Osteoblast (primary cell): ENCODE measurements at regions not wholly inside any gene's neighbourhood (a gene's known extent, or its start where the extent isn't known, plus 50 kb on each side); places are given as distances from the start of the nearest gene placed in this dataset.

ENCODE experiments used
- DNase-seq: peaks from one replicate; pipeline ENCODE4 v3.0.0; 2011; ENCODE audit warnings: low spot score, mixed read lengths; ENCODE audit not compliant: insufficient read length; ENCODE audit errors: missing footprints
- H2AFZ ChIP-seq: 2 replicates; pipeline ENCODE4 v1.6.0; 2011; ENCODE audit warnings: mild to moderate bottlenecking, low read length
- H3K27ac ChIP-seq: 2 replicates; pipeline ENCODE4 v1.5.1; 2011; ENCODE audit warnings: mild to moderate bottlenecking, low read depth, low read length, moderate library complexity
- H3K27me3 ChIP-seq: 2 replicates; pipeline ENCODE4 v1.6.0; 2012; ENCODE audit warnings: mild to moderate bottlenecking, control low read depth, inconsistent platforms, low read length, moderate library complexity; ENCODE audit not compliant: insufficient read depth
- H3K36me3 ChIP-seq: 2 replicates; pipeline ENCODE4 v1.5.1; 2011; ENCODE audit warnings: mild to moderate bottlenecking, low read length, control low read depth, moderate library complexity; ENCODE audit not compliant: insufficient read depth
- H3K4me1 ChIP-seq: 2 replicates; pipeline ENCODE4 v1.5.1; 2011; ENCODE audit warnings: mild to moderate bottlenecking, low read length, control low read depth, moderate library complexity; ENCODE audit not compliant: insufficient read depth
- H3K4me2 ChIP-seq: 2 replicates; pipeline ENCODE4 v1.6.0; 2011; ENCODE audit warnings: mild to moderate bottlenecking, low read length; ENCODE audit not compliant: insufficient read depth
- H3K4me3 ChIP-seq: fragments of 200-600 bp; sonication (generic); 3 replicates; pipeline ENCODE4 v1.5.1; 2012; ENCODE audit warnings: mild to moderate bottlenecking, low read length, inconsistent platforms; ENCODE audit not compliant: insufficient read depth
- H3K79me2 ChIP-seq: 2 replicates; pipeline ENCODE4 v1.6.0; 2012; ENCODE audit warnings: mild to moderate bottlenecking, low read length, control low read depth, inconsistent platforms; ENCODE audit not compliant: insufficient read depth
- H3K9me3 ChIP-seq: 2 replicates; pipeline ENCODE4 v1.5.1; 2011; ENCODE audit warnings: low read depth, low read length, control low read depth
- H4K20me1 ChIP-seq: 2 replicates; pipeline ENCODE4 v1.6.0; 2012; ENCODE audit warnings: mild to moderate bottlenecking, low read length, control low read depth; ENCODE audit not compliant: insufficient read depth
- CTCF ChIP-seq: IDR thresholded peaks from 2 replicates; pipeline ENCODE4 v1.5.1; 2011; ENCODE audit warnings: mild to moderate bottlenecking, low read depth, low read length, moderate library complexity; ENCODE audit errors: extremely low read depth

GRCh38 chr18:77899972-77900754 is 650.5 kb downstream of the GALR1 start:
- Histone ChIP-seq H3K36me3 (no peaks in the 10 kb centered on the region), H3K4me2 (peak overlapping the region; percentile 36), H3K4me3 (no peak overlapping the region), H3K4me1 (no peaks in the 10 kb centered on the region), H3K79me2 (no peaks in the 10 kb centered on the region), H3K27me3 (no peaks in the 10 kb centered on the region), H3K27ac (no peak overlapping the region), H4K20me1 (no peaks in the 10 kb centered on the region), H2AFZ (peak overlapping the region; percentile 84), H3K9me3 (no peaks in the 10 kb centered on the region)
- DNase-seq = peak; percentile 93
- TF ChIP-seq CTCF = peak; percentile 50

DNA sequence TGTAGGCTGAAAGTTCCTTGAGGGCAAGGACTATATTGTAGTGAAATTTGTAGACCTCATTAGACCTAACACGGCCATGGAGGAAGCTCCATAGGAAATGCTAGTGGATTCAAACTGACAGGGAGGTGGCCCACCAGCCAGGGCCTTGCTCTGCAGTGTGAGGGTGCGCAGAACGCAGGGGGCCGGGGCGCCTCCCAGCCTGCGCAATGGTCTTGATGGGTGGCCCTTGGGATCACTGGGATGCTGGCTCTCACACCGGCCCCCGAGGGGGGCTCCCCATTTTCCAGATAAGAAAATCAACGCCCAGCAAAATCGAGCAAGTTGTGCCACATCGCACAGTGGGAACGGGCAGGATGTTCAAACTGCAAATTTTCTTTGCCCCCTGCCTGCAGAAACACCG is 655.4 kb downstream of the GALR1 start:
- H3K4me3 ChIP-seq = no peak overlapping the region
- H3K36me3 ChIP-seq = no peaks in the 10 kb centered on the region
- no peak for TF ChIP-seq CTCF
- H4K20me1 ChIP-seq = no peaks in the 10 kb centered on the region
- H3K27me3 ChIP-seq = no peaks in the 10 kb centered on the region
- no peaks in the 10 kb centered on the region for H3K9me3 ChIP-seq
- H3K4me1 ChIP-seq = no peaks in the 10 kb centered on the region
- H2AFZ ChIP-seq = no peak overlapping the region
- no peak for DNase-seq
- no peaks in the 10 kb centered on the region for H3K79me2 ChIP-seq
- no peak overlapping the region for H3K4me2 ChIP-seq
- no peak overlapping the region for H3K27ac ChIP-seq

DNA sequence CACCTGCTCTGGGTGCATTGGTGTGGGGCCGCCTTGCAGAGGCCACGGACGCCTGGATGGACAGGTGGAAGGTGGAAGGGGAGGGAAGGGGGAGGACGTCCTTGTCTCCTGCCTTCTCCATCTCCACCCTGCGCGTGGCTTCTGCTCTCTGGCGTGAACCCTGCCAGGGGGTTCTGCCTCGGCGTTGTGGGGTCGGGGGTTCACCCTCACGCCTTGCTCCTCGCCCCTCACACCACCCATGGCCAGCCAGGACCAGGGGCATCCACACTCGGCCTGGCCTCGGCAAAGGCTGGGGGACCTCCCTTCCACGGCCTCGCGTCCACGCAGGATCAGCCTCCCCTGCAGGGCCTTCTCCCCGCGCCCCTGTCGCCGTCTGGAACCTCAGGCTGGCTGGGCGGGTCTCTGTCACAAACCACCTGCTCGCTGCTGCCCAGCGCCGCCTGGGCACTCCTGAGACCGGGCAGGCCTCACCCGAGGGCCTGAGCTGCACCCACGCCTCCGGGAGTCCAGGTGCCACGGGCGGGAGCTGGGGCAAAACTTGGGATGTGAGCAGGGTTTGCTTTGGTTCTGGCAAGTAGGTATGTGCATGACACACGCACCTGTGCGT is 655.9 kb downstream of the GALR1 start:
- DNase-seq = no peak
- Histone ChIP-seq H3K27ac (no peak overlapping the region), H3K36me3 (no peaks in the 10 kb centered on the region), H3K9me3 (no peaks in the 10 kb centered on the region), H3K4me2 (no peak overlapping the region), H2AFZ (no peak overlapping the region), H3K4me3 (no peak overlapping the region), H3K4me1 (no peaks in the 10 kb centered on the region), H4K20me1 (no peaks in the 10 kb centered on the region), H3K27me3 (no peaks in the 10 kb centered on the region), H3K79me2 (no peaks in the 10 kb centered on the region)
- TF ChIP-seq CTCF = no peak

GRCh38 chr18:77906103-77906892 is 656.6 kb downstream of the GALR1 start:
- no peak overlapping the region for H3K4me2 ChIP-seq
- no peak overlapping the region for H2AFZ ChIP-seq
- TF ChIP-seq CTCF = no peak
- H4K20me1 ChIP-seq = no peaks in the 10 kb centered on the region
- H3K27ac ChIP-seq = no peak overlapping the region
- H3K27me3 ChIP-seq = no peaks in the 10 kb centered on the region
- H3K79me2 ChIP-seq = no peaks in the 10 kb centered on the region
- DNase-seq = no peak
- H3K9me3 ChIP-seq = no peaks in the 10 kb centered on the region
- no peaks in the 10 kb centered on the region for H3K4me1 ChIP-seq
- H3K4me3 ChIP-seq = no peak overlapping the region
- no peaks in the 10 kb centered on the region for H3K36me3 ChIP-seq
